Gastroesophageal sphincter (tissue), 3 donors: ENCODE measurements at regions not wholly inside any gene's neighbourhood (a gene's known extent, or its start where the extent isn't known, plus 50 kb on each side); places are given as distances from the start of the nearest gene placed in this dataset.

Source experiments
- CTCF ChIP-seq, 4 experiments: fragments of 200-600 bp in 2 of 4; fragments of 450-650 bp in 2 of 4; sonication (generic) in 1 of 4; IDR thresholded peaks; one replicate each; pipeline ENCODE4 v1.5.1; 2017 to 2019; ENCODE audit warnings: antibody characterized with exemption in 4 of 4, mild to moderate bottlenecking in 2 of 4, moderate library complexity in 2 of 4
- EP300 ChIP-seq: sonication (generic); formaldehyde crosslinking; IDR thresholded peaks from one replicate; pipeline ENCODE4 v1.6.1; 2017; ENCODE audit warnings: antibody characterized with exemption, mild to moderate bottlenecking
- POLR2A ChIP-seq, 2 donors: fragments of 450-650 bp; IDR thresholded peaks; one replicate each; pipeline ENCODE4 v1.6.1; 2017; ENCODE audit warnings: antibody characterized with exemption in 2 of 2, mild to moderate bottlenecking in 2 of 2, moderate library complexity in 1 of 2
- POLR2AphosphoS5 ChIP-seq: sonication (generic); formaldehyde crosslinking; IDR thresholded peaks from one replicate; pipeline ENCODE4 v1.6.1; 2017; ENCODE audit warnings: antibody characterized with exemption

- no peak for TF ChIP-seq CTCF (IDR thresholded peaks at IDR 0.05)
- no peak for TF ChIP-seq EP300
- no peak for TF ChIP-seq POLR2AphosphoS5
- TF ChIP-seq POLR2A (IDR thresholded peaks at IDR 0.05), result no peak
Observed at GRCh38 chr13:70884196-70884595, 775.9 kb upstream of the KLHL1 start.
